ENCODE measurements at regions not wholly inside any gene's neighbourhood (a gene's known extent, or its start where the extent isn't known, plus 50 kb on each side); places are given as distances from the start of the nearest gene placed in this dataset.
A peak's percentile ranks its signal among the peaks of the same experiment; 100 is the strongest.

- Histone ChIP-seq H3K4me1 (ENCODE audit: low read depth, poor library complexity, severe bottlenecking) (no peaks in the 10 kb centered on the region), H3K4me3 (IDR thresholded peaks at IDR 0.05; ENCODE audit: insufficient read depth, low read depth, low read length) (no peak overlapping the region), H3K4me2 (no peak overlapping the region), H3K27ac (no peak overlapping the region), H3K9ac (no peak overlapping the region), H4K20me1 (ENCODE audit: insufficient read depth) (no peaks in the 10 kb centered on the region), H3K27me3 (ENCODE audit: insufficient read depth, low read depth) (no peaks in the 10 kb centered on the region), H3K36me3 (ENCODE audit: insufficient read depth) (no peaks in the 10 kb centered on the region), H3K79me2 (ENCODE audit: insufficient read depth, low read depth) (no peaks in the 10 kb centered on the region), H2AFZ (ENCODE audit: low read depth) (no peak overlapping the region)
- TF ChIP-seq, protein P1, sequence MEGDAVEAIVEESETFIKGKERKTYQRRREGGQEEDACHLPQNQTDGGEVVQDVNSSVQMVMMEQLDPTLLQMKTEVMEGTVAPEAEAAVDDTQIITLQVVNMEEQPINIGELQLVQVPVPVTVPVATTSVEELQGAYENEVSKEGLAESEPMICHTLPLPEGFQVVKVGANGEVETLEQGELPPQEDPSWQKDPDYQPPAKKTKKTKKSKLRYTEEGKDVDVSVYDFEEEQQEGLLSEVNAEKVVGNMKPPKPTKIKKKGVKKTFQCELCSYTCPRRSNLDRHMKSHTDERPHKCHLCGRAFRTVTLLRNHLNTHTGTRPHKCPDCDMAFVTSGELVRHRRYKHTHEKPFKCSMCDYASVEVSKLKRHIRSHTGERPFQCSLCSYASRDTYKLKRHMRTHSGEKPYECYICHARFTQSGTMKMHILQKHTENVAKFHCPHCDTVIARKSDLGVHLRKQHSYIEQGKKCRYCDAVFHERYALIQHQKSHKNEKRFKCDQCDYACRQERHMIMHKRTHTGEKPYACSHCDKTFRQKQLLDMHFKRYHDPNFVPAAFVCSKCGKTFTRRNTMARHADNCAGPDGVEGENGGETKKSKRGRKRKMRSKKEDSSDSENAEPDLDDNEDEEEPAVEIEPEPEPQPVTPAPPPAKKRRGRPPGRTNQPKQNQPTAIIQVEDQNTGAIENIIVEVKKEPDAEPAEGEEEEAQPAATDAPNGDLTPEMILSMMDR (conservative IDR thresholded peaks at IDR 0.05; ENCODE audit: low read depth, low read length): no peak
Measured at GRCh38 chr13:71306821-71307220, 560.2 kb downstream of the DACH1 start.

DNA sequence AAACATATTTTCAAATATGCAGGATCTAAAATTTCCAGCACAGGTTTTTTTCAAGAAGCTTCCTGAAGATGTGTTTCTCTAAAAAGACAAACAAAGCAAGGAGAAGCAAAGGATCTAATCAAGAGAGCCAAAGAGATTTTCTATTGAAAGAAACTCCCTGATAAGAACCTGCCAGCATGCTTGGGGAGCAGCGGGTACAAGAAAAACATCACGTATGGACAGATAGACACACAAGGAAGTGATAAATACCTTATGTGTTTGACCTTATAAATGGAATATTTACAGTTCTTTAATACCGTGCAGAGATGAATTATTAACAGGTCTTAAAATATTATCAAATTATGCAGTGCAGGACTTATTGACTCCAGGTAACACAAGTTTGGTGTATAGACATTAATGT lies 562.1 kb downstream of the DACH1 start:
- H3K36me3 ChIP-seq (ENCODE audit: insufficient read depth): no peaks in the 10 kb centered on the region
- H4K20me1 ChIP-seq (ENCODE audit: insufficient read depth): no peaks in the 10 kb centered on the region
- H3K79me2 ChIP-seq (ENCODE audit: insufficient read depth, low read depth): no peaks in the 10 kb centered on the region
- no peak overlapping the region for H2AFZ ChIP-seq (ENCODE audit: low read depth)
- H3K27me3 ChIP-seq (ENCODE audit: insufficient read depth, low read depth): no peaks in the 10 kb centered on the region
- H3K27ac ChIP-seq: no peak overlapping the region
- H3K4me1 ChIP-seq (ENCODE audit: low read depth, poor library complexity, severe bottlenecking): no peaks in the 10 kb centered on the region
- no peak overlapping the region for H3K9ac ChIP-seq
- TF ChIP-seq, protein P1 (conservative IDR thresholded peaks at IDR 0.05; ENCODE audit: low read depth, low read length): no peak
- no peak overlapping the region for H3K4me3 ChIP-seq (IDR thresholded peaks at IDR 0.05; ENCODE audit: insufficient read depth, low read depth, low read length)
- no peak overlapping the region for H3K4me2 ChIP-seq

DNA sequence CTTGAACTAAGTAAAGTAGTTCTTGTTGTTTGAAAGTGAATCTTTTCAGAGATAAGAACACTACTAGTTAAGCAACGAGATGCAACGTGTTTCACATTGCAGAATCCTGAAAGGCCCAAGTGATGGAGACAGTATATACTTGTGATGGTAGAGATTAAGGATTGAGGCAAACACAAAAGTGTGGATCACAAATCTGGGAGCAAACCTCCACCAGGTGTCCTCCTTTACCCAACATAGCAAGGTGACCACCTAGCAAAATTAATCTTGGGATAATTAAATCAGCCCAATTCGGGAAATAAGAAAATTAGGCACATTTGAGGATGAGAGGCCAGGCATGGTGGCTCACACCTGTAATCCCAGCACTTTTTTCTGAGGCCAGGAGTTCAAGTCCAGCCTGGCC lies 563.9 kb downstream of the DACH1 start:
- no peaks in the 10 kb centered on the region for H3K4me1 ChIP-seq (ENCODE audit: low read depth, poor library complexity, severe bottlenecking)
- H3K27ac ChIP-seq: no peak overlapping the region
- H3K27me3 ChIP-seq (ENCODE audit: insufficient read depth, low read depth): no peaks in the 10 kb centered on the region
- TF ChIP-seq, protein P1 (conservative IDR thresholded peaks at IDR 0.05; ENCODE audit: low read depth, low read length): no peak
- no peak overlapping the region for H2AFZ ChIP-seq (ENCODE audit: low read depth)
- H3K36me3 ChIP-seq (ENCODE audit: insufficient read depth): no peaks in the 10 kb centered on the region
- H3K4me3 ChIP-seq (IDR thresholded peaks at IDR 0.05; ENCODE audit: insufficient read depth, low read depth, low read length): no peak overlapping the region
- no peak overlapping the region for H3K4me2 ChIP-seq
- no peaks in the 10 kb centered on the region for H4K20me1 ChIP-seq (ENCODE audit: insufficient read depth)
- no peaks in the 10 kb centered on the region for H3K79me2 ChIP-seq (ENCODE audit: insufficient read depth, low read depth)
- no peak overlapping the region for H3K9ac ChIP-seq

- TF ChIP-seq, protein P1 (conservative IDR thresholded peaks at IDR 0.05; ENCODE audit: low read depth, low read length): no peak
- H3K79me2 ChIP-seq (ENCODE audit: insufficient read depth, low read depth): no peaks in the 10 kb centered on the region
- H3K4me3 ChIP-seq (IDR thresholded peaks at IDR 0.05; ENCODE audit: insufficient read depth, low read depth, low read length): no peak overlapping the region
Measured at GRCh38 chr13:71300602-71301001, 566.4 kb downstream of the DACH1 start.

GRCh38 chr13:71291842-71292146 lies 575.2 kb downstream of the DACH1 start:
- no peaks in the 10 kb centered on the region for H3K27me3 ChIP-seq (ENCODE audit: insufficient read depth, low read depth)
- no peak overlapping the region; the same call in 1 of the 2 replicates for H3K9ac ChIP-seq
- H3K4me3 ChIP-seq (IDR thresholded peaks at IDR 0.05; ENCODE audit: insufficient read depth, low read depth, low read length): no peak overlapping the region
- no peaks in the 10 kb centered on the region for H3K79me2 ChIP-seq (ENCODE audit: insufficient read depth, low read depth)
- peaks cover 30% of the 10 kb centered on the region for H3K4me1 ChIP-seq (ENCODE audit: low read depth, poor library complexity, severe bottlenecking)
- H3K27ac ChIP-seq: peak overlapping the region; percentile 90
- H2AFZ ChIP-seq (ENCODE audit: low read depth): peak overlapping the region; percentile 36; the same call in 1 of the 2 replicates
- TF ChIP-seq, protein P1 (conservative IDR thresholded peaks at IDR 0.05; ENCODE audit: low read depth, low read length): no peak
- no peaks in the 10 kb centered on the region for H4K20me1 ChIP-seq (ENCODE audit: insufficient read depth)
- H3K4me2 ChIP-seq: peak overlapping the region; percentile 48
- no peaks in the 10 kb centered on the region for H3K36me3 ChIP-seq (ENCODE audit: insufficient read depth)

More at GRCh38 chr13:71300602-71301001, 566.4 kb downstream of the DACH1 start:
- no peak overlapping the region for H3K9ac ChIP-seq
- no peaks in the 10 kb centered on the region for H3K27me3 ChIP-seq (ENCODE audit: insufficient read depth, low read depth)
- no peak overlapping the region for H3K27ac ChIP-seq
- no peak overlapping the region for H2AFZ ChIP-seq (ENCODE audit: low read depth)
- H3K4me1 ChIP-seq (ENCODE audit: low read depth, poor library complexity, severe bottlenecking): no peaks in the 10 kb centered on the region
- H3K36me3 ChIP-seq (ENCODE audit: insufficient read depth): no peaks in the 10 kb centered on the region
- H4K20me1 ChIP-seq (ENCODE audit: insufficient read depth): no peaks in the 10 kb centered on the region
- H3K4me2 ChIP-seq: no peak overlapping the region
